ENCODE measurements at regions not wholly inside any gene's neighbourhood (a gene's known extent, or its start where the extent isn't known, plus 50 kb on each side); places are given as distances from the start of the nearest gene placed in this dataset.

GRCh38 chr1:187281085-187281484 lies 452.3 kb downstream of the PLA2G4A start (continued):
- TF ChIP-seq CREB5 (CRISPR knock-in tag; IDR thresholded peaks at IDR 0.05; ENCODE audit: low read depth) (no peak), ARNTL (CRISPR knock-in tag; IDR thresholded peaks at IDR 0.05; ENCODE audit: borderline replicate concordance, low read depth) (no peak), ZFP3 (CRISPR knock-in tag; IDR thresholded peaks at IDR 0.05) (no peak), ZNF8 (CRISPR knock-in tag; IDR thresholded peaks at IDR 0.05) (no peak), ZNF565 (CRISPR knock-in tag; conservative IDR thresholded peaks at IDR 0.05; ENCODE audit: low read depth) (no peak), ISL1 (CRISPR knock-in tag; IDR thresholded peaks at IDR 0.05) (no peak)

- ATAC-seq = no peak
- TF ChIP-seq TSHZ2 (CRISPR knock-in tag; IDR thresholded peaks at IDR 0.05) (no peak), ISL1 (CRISPR knock-in tag; IDR thresholded peaks at IDR 0.05) (no peak), ZC3H10 (CRISPR knock-in tag; IDR thresholded peaks at IDR 0.05) (no peak)
These were observed 455.2 kb downstream of the PLA2G4A start for GRCh38 chr1:187283984-187284383.

- ATAC-seq = no peak
- TF ChIP-seq ZFP30 (CRISPR knock-in tag; IDR thresholded peaks at IDR 0.05) = no peak
- no peak for TF ChIP-seq RARB (CRISPR knock-in tag; IDR thresholded peaks at IDR 0.05)
- no peak for TF ChIP-seq ZNF565 (CRISPR knock-in tag; conservative IDR thresholded peaks at IDR 0.05; ENCODE audit: low read depth)
- no peak for TF ChIP-seq ISL1 (CRISPR knock-in tag; IDR thresholded peaks at IDR 0.05)
- no peak for TF ChIP-seq ZC3H10 (CRISPR knock-in tag; IDR thresholded peaks at IDR 0.05)
- TF ChIP-seq OSR1 (CRISPR knock-in tag; IDR thresholded peaks at IDR 0.05) = no peak
- no peak for TF ChIP-seq ZNF70 (CRISPR knock-in tag; IDR thresholded peaks at IDR 0.05)
- no peak for TF ChIP-seq PPARA (CRISPR knock-in tag; IDR thresholded peaks at IDR 0.05; ENCODE audit: borderline replicate concordance)
- TF ChIP-seq GLIS3 (CRISPR knock-in tag; IDR thresholded peaks at IDR 0.05) = no peak
- TF ChIP-seq PATZ1 (CRISPR knock-in tag; IDR thresholded peaks at IDR 0.05; ENCODE audit: borderline replicate concordance) = no peak
- no peak for TF ChIP-seq TSHZ2 (CRISPR knock-in tag; IDR thresholded peaks at IDR 0.05)
- TF ChIP-seq BACH2 (CRISPR knock-in tag; IDR thresholded peaks at IDR 0.05; ENCODE audit: borderline replicate concordance) = no peak
- TF ChIP-seq ARNTL (CRISPR knock-in tag; IDR thresholded peaks at IDR 0.05; ENCODE audit: borderline replicate concordance, low read depth) = no peak
- no peak for TF ChIP-seq TOX (CRISPR knock-in tag; IDR thresholded peaks at IDR 0.05; ENCODE audit: borderline replicate concordance)
- no peak for TF ChIP-seq ESRRG (CRISPR knock-in tag; IDR thresholded peaks at IDR 0.05)
These were observed 465.9 kb downstream of the PLA2G4A start for GRCh38 chr1:187294421-187295201.

- TF ChIP-seq RARB (CRISPR knock-in tag; IDR thresholded peaks at IDR 0.05) (no peak), PPARA (CRISPR knock-in tag; IDR thresholded peaks at IDR 0.05; ENCODE audit: borderline replicate concordance) (no peak), SNAI2 (CRISPR knock-in tag; IDR thresholded peaks at IDR 0.05) (no peak), POU6F1 (CRISPR knock-in tag; IDR thresholded peaks at IDR 0.05; ENCODE audit: borderline replicate concordance, low read depth) (no peak), TSHZ2 (CRISPR knock-in tag; IDR thresholded peaks at IDR 0.05) (no peak)
- peak; percentile 68; the same call in 2 of the 3 replicates for ATAC-seq
These were observed 471.3 kb downstream of the PLA2G4A start for GRCh38 chr1:187300081-187300480.

All from SK-N-SH treated with all-trans-retinoic acid at 6 μM for 48 hours (cell line).